ENCODE measurements at regions not wholly inside any gene's neighbourhood (a gene's known extent, or its start where the extent isn't known, plus 50 kb on each side); places are given as distances from the start of the nearest gene placed in this dataset.

DNA sequence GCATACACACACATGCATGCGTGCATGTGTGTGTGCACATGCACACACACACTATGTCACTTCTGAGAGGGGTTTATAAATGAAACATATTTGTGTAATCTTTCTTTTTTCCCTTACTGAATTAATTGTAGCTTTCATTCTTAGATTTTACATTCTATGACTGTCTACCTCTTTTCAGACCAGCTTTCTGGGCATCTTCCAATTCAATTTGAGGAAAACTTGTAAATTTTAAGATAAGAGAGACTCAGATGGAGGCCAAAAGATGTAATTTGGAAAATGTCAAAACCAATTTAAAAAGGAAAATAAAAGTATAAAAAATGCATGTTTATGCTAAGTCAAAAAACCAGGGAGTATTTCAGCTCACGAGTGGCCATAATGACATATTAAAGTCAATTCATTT, 594.5 kb downstream of the OLFM4 start:
- BruUV-seq (replicated peaks), result no TSS peak
- no peak overlapping the region for H3K4me3 Mint-ChIP-seq (ENCODE audit: unreplicated experiment)
- no peaks in the 10 kb centered on the region for H3K4me1 Mint-ChIP-seq (ENCODE audit: insufficient read depth, unreplicated experiment)
- H3K27ac Mint-ChIP-seq (ENCODE audit: low read depth, unreplicated experiment), result no peak overlapping the region
- no peak for DNase-seq (ENCODE audit: unreplicated experiment)
- no peaks in the 10 kb centered on the region for H3K27me3 Mint-ChIP-seq (ENCODE audit: insufficient read depth, unreplicated experiment)
- POLR2A ChIA-PET, result no interaction called here
- intact Hi-C loops (cut with micrococcal nuclease), result no loop called here
- TF ChIP-seq, protein P1, sequence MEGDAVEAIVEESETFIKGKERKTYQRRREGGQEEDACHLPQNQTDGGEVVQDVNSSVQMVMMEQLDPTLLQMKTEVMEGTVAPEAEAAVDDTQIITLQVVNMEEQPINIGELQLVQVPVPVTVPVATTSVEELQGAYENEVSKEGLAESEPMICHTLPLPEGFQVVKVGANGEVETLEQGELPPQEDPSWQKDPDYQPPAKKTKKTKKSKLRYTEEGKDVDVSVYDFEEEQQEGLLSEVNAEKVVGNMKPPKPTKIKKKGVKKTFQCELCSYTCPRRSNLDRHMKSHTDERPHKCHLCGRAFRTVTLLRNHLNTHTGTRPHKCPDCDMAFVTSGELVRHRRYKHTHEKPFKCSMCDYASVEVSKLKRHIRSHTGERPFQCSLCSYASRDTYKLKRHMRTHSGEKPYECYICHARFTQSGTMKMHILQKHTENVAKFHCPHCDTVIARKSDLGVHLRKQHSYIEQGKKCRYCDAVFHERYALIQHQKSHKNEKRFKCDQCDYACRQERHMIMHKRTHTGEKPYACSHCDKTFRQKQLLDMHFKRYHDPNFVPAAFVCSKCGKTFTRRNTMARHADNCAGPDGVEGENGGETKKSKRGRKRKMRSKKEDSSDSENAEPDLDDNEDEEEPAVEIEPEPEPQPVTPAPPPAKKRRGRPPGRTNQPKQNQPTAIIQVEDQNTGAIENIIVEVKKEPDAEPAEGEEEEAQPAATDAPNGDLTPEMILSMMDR (IDR thresholded peaks at IDR 0.05; ENCODE audit: unreplicated experiment), result no peak
- H3K36me3 Mint-ChIP-seq (ENCODE audit: insufficient read depth, unreplicated experiment), result no peaks in the 10 kb centered on the region
- peaks cover 14% of the 10 kb centered on the region for H3K9me3 Mint-ChIP-seq (ENCODE audit: unreplicated experiment)
- CTCF ChIA-PET, result interaction anchor here (0.6 to 0.8 kb wide), 3 partner anchors 116 to 1045 kb away, joined by 3 to 5 read pairs (median 3); no protein-coding TSS in a partner anchor

DNA sequence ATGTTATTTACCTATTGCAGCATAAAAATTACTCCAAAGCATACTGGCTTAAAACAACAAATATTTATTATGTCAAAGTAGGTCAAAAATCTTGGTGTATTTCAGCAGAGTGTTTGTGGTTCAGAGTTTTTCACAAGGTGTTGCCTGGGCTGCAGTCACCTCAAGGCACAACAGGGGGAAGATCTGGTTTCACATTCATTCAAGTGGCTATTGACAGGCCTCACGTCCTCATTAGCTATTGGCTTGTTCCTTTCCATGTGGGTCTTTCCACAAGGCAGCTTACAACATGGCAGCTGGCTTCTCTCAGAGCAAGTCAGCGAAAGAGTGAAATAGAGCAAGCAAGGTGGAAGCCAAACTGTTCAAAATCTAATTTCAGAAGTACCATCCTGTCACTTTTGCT, 602.9 kb downstream of the OLFM4 start:
- H3K4me3 Mint-ChIP-seq (ENCODE audit: unreplicated experiment), result no peak overlapping the region
- H3K27ac Mint-ChIP-seq (ENCODE audit: low read depth, unreplicated experiment), result no peak overlapping the region
- ChIA-PET POLR2A (no interaction called here), CTCF (interaction anchor here (0.7 kb wide), 1 partner anchor 49 kb away, joined by 3 read pairs; no protein-coding TSS in a partner anchor)
- H3K36me3 Mint-ChIP-seq (ENCODE audit: insufficient read depth, unreplicated experiment), result peaks cover 6% of the 10 kb centered on the region
- no peaks in the 10 kb centered on the region for H3K27me3 Mint-ChIP-seq (ENCODE audit: insufficient read depth, unreplicated experiment)
- H3K4me1 Mint-ChIP-seq (ENCODE audit: insufficient read depth, unreplicated experiment), result no peaks in the 10 kb centered on the region
- peaks cover under 1% of the 10 kb centered on the region for H3K9me3 Mint-ChIP-seq (ENCODE audit: unreplicated experiment)
- no peak for DNase-seq (ENCODE audit: unreplicated experiment)
- intact Hi-C loops (cut with micrococcal nuclease), result no loop called here
- no TSS peak for BruUV-seq (replicated peaks)
- TF ChIP-seq, protein P1 (IDR thresholded peaks at IDR 0.05; ENCODE audit: unreplicated experiment), result no peak

DNA sequence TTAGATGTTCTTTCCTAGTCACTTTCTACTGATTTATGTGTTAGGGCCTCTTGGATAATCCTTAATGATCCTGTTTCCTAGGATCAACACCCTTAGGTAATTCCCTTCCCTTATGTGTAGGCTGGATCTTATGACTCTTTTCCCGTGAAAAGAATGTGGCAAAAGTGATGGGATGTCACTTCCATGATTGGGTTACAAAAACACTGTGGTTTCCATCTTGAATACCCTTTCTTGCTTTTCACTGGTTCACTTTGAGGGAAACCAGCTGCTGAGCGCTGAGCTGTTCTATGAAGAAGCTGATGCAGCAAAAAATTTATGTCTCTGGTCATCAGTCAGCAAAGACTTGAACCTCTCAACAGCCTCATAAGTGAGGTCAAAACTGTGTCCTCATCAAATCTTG, 609.4 kb downstream of the OLFM4 start:
- Mint-ChIP-seq H3K9me3 (ENCODE audit: unreplicated experiment) (no peaks in the 10 kb centered on the region), H3K36me3 (ENCODE audit: insufficient read depth, unreplicated experiment) (peaks cover 6% of the 10 kb centered on the region), H3K4me1 (ENCODE audit: insufficient read depth, unreplicated experiment) (no peaks in the 10 kb centered on the region), H3K27me3 (ENCODE audit: insufficient read depth, unreplicated experiment) (no peaks in the 10 kb centered on the region), H3K4me3 (ENCODE audit: unreplicated experiment) (no peak overlapping the region), H3K27ac (ENCODE audit: low read depth, unreplicated experiment) (no peak overlapping the region)
- CTCF ChIA-PET, result no interaction called here
- POLR2A ChIA-PET, result no interaction called here
- intact Hi-C loops (cut with micrococcal nuclease), result no loop called here
- no TSS peak for BruUV-seq (replicated peaks)
- TF ChIP-seq, protein P1 (IDR thresholded peaks at IDR 0.05; ENCODE audit: unreplicated experiment), result no peak
- DNase-seq (ENCODE audit: unreplicated experiment), result no peak

DNA sequence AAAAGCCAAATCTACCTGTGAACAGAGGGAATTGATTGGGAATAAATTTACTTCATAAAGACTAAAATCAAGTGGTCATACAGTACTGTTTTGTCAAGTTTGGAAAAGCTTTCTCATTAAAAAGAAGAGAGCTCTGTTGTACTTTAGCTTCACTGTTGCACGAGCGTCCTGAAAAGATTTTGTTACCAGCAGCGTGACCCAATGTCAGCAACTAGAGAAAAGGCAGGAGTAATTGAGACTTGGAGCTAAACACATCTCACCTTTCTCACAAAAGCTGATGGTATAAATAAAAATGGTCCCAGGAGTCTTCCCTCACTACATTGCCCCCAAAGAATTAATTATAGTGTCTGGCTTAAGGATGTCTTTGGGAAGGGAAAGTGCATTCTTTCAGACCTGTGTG, 613.7 kb downstream of the OLFM4 start:
- Mint-ChIP-seq H3K27me3 (ENCODE audit: insufficient read depth, unreplicated experiment) (no peaks in the 10 kb centered on the region), H3K4me3 (ENCODE audit: unreplicated experiment) (no peak overlapping the region), H3K27ac (ENCODE audit: low read depth, unreplicated experiment) (no peak overlapping the region), H3K4me1 (ENCODE audit: insufficient read depth, unreplicated experiment) (no peaks in the 10 kb centered on the region), H3K9me3 (ENCODE audit: unreplicated experiment) (no peaks in the 10 kb centered on the region), H3K36me3 (ENCODE audit: insufficient read depth, unreplicated experiment) (no peaks in the 10 kb centered on the region)
- DNase-seq (ENCODE audit: unreplicated experiment), result no peak
- CTCF ChIA-PET, result no interaction called here
- POLR2A ChIA-PET, result no interaction called here
- intact Hi-C loops (cut with micrococcal nuclease), result no loop called here
- TF ChIP-seq, protein P1 (IDR thresholded peaks at IDR 0.05; ENCODE audit: unreplicated experiment), result no peak
- BruUV-seq (replicated peaks), result no TSS peak

Measured in MCF 10A (cell line).